GM10248 (cell line): ENCODE measurements at regions not wholly inside any gene's neighbourhood (a gene's known extent, or its start where the extent isn't known, plus 50 kb on each side); places are given as distances from the start of the nearest gene placed in this dataset.

Experiments used
- CTCF ChIA-PET: fragments of 300-600 bp; sonication (Branson Sonifier 250); formaldehyde crosslinking; extraction: SDS; loops from one replicate; lab custom pipeline; 2021; ENCODE audit warnings: antibody characterized with exemption; lab: Yijun Ruan, JAX
- POLR2A ChIA-PET: fragments of 350-650 bp; sonication (Branson Sonifier 250); formaldehyde crosslinking; extraction: SDS; loops from one replicate; lab custom pipeline; 2020; ENCODE audit warnings: antibody characterized with exemption; lab: Yijun Ruan, JAX
- DNase-seq: peaks from one replicate; pipeline ENCODE4 v3.0.0; 2012; ENCODE audit errors: extremely low spot score
- CTCF ChIP-seq: IDR thresholded peaks from 2 replicates; pipeline ENCODE4 v1.5.1; 2012; ENCODE audit warnings: mild to moderate bottlenecking, low read depth; ENCODE audit errors: extremely low read depth, missing control alignments, control extremely low read depth

DNA sequence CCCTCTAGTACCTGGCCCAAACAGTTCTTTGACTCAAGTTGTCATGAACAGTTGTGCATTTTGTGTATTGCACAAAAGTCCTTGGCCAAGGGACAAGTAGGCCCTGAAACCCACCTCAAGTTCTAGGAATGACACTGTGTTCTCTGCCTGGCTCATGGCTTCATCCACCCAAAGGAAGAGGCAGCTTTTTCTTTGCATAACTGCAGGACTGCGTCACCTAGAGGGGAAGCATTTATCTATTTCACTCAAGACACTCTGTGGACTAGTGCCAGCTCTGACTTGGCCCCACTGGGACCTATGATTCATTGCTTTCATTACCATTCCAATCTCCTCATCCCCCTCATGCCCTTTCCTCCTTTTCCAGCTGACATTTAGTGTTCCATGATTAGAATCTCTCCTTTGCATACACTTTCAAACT, 119.3 kb upstream of the SIX2 start:
- ChIA-PET POLR2A (no interaction called here), CTCF (interaction anchor here (1.6 kb wide), 1 partner anchor 10 kb away, joined by 5 read pairs; no protein-coding TSS in a partner anchor)
- no peak for TF ChIP-seq CTCF
- DNase-seq = no peak

- TF ChIP-seq CTCF = no peak
- no peak for DNase-seq
- ChIA-PET POLR2A (no interaction called here), CTCF (interaction anchor here (1.6 kb wide), 1 partner anchor 11 kb away, joined by 5 read pairs; no protein-coding TSS in a partner anchor)
Observed at GRCh38 chr2:45127891-45128290, 118.6 kb upstream of the SIX2 start.

DNA sequence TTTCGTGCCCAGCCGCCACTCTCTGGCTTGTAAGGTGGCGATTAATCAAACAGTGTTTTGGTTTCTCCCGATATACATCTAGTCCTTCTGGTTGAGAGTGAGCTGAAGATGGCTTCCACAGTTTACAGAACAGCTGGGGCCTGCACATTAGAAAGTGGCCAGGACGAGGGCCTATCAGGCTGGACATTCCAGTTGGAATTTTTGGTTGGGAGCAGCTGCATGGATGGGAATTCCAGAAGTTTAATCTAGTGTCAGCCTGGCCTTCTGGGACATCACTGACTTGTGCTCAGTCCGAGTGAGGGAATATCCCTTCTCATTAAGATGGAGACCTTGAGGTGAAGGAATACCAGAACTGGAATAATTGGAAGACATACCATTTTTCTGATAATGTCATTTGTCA, 118.1 kb upstream of the SIX2 start:
- no peak for DNase-seq
- CTCF ChIA-PET = no interaction called here
- POLR2A ChIA-PET = no interaction called here
- no peak for TF ChIP-seq CTCF

DNA sequence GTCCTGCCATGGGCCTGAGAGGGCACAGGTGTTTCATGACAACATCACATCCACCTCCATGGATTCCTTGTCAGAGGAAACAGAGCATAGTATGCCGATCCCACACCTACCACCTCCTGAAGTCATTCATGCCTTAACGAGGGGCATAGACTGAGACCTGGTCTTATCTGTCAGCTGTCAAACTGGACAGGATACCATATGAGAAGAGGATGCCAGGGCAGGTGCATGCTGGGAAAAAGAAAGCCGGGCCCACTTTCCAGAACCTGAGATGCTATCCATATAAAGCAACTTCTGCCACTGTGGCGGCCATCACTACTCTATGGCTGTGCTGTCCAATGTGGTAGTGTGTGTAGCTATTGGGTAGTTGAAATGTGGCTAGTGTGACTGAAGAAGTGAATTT, 116.0 kb upstream of the SIX2 start:
- no peak for DNase-seq
- ChIA-PET CTCF (no interaction called here), POLR2A (no interaction called here)
- no peak for TF ChIP-seq CTCF

- no peak for TF ChIP-seq CTCF
- POLR2A ChIA-PET = no interaction called here
- DNase-seq = no peak
- CTCF ChIA-PET = no interaction called here
Observed at GRCh38 chr2:45124456-45124855, 115.2 kb upstream of the SIX2 start.

DNA sequence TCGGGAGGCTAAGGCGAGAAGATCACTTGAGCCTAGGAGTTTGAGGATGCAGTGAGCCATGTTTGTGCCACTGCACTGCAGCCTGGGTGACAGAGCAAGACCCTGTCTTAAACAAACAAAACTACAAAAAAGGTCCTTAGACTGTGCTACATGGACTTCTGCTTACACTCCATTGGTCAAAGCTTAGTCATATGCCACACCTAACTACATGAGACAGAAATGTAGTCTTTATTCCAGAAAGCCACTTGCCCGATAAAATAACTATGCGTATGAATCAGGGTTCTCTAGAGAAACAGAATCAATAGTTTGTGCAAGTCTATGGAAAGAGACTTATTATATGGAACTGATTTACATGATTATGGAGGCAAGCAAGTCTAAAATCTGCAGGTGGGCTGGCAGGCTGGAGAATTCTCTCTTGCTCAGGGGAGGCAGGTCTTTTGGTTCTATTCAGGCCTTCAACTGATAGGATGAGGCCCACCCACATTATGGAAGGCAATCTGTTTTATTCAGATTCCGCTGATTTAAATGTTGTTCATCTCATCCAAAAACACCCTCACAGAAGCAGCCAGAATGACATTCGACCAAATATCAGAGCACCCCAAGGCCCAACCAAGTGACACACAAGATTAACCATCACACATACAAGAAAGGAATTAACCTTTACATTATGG, 114.4 kb upstream of the SIX2 start:
- POLR2A ChIA-PET = no interaction called here
- CTCF ChIA-PET = no interaction called here
- no peak for DNase-seq
- no peak for TF ChIP-seq CTCF
